NCI-H2029 (cell line): ENCODE measurements at regions not wholly inside any gene's neighbourhood (a gene's known extent, or its start where the extent isn't known, plus 50 kb on each side); places are given as distances from the start of the nearest gene placed in this dataset.

Experiments
- DNase-seq: peaks from one replicate; lab custom pipeline; 2025; lab: John Stamatoyannopoulos, UW

DNA sequence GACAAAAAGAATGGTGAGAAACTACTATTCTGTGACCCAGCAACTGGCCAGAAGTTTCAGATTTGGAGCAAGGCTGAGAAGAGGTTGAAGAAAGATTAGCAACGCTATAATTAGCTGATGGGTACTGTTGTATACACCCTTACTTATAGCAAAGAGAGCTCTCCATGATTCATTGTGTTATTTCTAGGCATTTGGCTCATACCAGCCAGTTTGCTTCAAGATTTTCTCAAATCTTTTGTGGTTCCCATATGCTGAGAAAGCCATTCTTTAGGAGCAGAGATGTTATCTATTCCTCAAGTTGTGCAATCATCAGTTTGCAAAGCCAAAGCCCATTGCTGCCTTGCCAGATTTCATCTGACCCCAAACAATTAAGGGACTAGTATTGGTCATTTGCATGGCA, 179.4 kb downstream of the ETS1 start:
- DNase-seq, result no peak

DNA sequence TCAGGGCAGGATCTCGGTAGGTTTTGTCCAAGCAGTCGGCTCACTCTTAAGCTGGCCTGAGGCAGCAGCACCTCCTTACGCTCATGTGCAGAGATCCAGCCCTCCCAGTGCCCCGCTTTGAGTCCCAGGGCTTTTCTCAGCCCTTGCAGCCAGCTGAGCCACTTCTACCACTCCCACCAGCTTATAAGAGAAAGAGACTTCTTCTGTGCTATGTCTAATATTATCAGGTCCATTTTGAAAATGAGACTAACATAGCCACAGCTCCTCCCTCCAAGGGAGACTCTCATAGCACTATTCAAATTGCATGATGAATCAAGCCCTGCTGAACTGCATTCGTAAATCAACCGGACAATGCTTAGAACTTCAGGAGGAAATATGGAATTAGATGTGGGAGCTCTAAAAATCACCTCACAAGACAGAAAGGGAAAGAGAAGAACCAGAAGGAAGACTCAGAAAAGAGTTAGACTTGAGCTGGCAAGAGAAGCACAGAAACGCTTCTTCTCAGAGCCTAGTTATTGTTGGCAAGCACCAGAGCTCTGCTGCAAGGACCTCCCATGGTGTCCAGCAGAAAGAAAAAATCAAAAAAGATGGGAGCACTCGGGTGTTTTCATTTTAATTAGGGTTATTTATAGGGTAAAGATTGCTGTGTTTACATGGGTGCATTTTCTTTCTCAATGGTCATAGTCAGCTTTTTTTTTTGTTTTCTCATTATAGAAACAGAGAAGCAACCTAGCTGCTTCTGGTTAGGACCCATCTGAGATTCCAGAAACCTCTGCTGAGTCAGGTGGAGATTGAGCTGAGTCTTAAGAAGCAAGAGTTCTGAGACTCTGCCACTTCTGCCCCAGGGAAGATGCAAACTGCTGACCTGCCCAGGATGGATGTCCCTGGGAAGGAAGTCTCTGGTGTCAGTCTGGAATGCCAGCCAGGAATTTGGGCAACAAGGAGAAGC, 181.4 kb downstream of the ETS1 start:
- no peak for DNase-seq

DNA sequence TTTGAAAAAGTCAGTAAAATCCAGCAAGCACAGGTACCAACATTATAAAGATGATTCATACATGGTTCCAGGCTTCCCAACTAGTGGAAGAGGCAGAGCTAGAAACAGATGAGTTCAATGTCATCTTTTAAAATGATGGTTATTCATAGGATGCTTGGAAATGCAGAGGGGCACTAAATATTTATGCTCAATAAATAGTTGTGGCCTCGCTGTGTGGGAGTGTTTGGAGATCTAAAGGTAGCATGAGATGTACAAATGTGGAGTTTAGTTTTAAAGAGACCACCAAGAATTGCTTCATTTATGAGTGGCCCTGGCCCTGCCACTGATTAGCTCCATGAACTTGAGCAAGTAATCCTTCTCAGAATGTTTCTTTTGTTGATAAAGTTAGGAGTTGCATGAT, 182.2 kb downstream of the ETS1 start:
- DNase-seq, result no peak

DNA sequence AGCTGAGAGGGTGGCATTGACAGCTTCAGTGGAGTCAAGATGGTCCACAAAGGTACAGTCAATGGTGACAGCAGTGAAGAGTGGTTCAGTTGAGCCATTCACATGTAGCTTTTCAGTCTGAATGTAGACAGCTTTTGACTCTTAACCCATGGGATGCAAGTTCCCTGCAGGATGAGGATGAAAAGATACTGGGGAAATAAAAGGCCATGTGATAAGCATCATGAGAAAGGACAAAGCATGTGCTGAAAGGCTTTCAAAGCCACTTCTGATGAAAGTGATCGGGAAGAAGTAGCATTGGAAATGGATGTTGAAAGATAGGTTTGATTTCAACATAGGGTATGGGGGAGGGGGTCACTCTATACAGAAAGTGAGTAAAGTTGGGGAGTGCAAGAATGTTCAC, 182.9 kb downstream of the ETS1 start:
- no peak for DNase-seq

DNA sequence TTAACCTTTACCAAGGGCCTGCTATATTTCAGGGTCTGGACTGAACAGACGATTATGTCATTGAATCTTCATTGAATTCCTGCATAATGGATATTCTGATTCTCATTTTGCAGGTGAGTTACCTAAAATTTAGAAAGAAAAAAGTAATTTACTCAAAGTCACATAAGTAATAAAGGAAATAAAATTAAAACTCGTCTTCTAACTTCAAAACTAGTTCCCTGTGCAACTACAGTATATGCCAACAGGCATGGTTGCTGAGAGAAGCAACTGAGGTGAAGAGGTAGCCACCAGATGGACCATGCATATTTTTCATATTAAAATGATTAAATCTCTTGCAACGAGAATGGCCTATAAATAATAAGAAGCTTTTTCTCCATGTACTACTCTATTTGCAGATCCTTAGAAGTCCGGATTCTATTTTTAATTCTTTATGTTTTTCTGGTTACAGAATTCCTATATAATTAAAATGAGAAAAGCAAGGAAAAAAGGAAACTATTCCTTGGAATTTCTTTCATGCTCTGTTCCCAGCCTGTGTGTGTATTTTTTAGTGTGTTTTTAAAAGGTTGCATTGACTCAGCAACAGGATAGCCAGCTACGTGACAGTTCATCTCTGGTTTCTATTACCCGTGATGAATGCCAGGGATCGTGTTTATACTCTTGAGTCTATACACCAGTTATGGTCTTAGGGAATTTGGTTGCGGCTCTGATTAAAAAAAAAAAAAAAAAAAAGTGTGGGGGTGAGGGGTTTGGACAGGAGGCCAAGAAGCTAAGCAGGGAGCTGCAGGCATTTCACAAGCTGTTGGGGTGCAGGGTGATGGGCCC, 186.8 kb downstream of the ETS1 start:
- DNase-seq, result no peak

DNA sequence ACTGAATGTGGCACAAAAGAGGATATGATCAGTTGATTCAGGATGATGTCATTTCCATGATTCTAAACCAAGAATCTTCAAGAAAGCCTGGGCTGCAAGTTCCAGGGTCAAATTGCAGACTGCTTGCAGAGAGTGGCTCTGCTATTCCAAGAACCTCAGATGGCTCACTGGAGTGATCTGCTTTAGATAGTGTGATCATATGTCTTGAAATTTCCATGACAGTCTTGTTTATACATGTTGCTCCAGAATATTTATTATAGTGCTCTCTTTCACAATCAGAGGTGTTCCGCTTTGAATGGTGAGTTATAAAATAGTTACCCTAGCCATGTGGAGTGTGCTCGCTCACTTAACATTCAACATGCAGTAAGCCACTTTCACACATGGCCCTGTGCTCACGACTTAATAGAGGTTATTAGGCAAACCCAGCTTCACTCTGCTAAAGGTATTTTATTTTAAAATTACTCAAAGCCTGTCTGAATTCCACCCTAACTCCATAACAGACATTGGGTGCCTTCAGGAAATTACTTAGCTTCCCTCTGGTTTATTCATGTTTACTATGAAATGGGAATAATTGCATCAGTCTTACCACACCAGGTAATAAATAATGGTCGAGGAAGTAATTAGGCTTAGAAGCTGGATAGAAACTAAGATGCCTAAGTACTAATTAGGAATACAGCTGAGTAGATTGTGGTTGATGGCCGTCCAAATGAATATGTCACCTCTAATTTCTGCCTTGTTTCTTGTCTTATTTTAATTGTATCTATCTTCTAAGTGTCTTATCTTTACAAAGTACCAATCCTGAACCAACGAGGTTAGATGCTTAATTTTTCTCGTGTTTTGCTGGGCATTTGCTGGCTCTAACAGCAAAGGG, 187.9 kb downstream of the ETS1 start:
- no peak for DNase-seq

DNA sequence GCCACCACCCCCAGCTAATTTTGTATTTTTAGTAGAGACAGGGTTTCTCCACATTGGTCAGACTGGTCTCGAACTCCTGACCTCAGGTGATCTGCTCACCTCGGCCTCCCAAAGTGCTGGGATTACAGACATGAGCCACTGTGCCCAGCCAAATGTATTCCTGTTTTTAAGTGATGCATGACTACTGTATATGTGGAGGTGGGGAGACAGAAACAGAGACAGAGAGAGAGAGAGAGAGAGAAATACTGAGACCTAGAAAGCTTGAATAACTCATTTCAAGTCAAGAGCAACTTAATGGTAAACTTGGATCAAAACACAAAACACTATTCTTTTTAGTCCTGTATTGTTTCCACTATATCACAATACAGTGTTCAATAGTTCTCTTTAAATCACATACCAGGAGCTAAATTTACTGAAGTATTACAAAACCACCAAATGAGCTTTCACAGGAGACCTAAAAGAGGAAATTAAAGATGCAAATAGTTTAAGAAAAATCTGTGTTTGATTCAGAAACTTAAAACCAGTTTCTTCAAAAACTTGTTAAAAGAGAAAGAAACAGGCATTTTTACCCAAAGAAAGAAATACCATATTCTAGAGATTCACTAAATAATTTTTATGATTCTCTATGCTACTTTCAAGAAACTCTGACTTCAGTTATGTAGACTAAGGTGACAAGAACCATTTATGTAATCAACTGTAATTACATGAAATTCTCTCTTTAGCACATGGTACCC, 188.7 kb downstream of the ETS1 start:
- DNase-seq, result no peak

DNA sequence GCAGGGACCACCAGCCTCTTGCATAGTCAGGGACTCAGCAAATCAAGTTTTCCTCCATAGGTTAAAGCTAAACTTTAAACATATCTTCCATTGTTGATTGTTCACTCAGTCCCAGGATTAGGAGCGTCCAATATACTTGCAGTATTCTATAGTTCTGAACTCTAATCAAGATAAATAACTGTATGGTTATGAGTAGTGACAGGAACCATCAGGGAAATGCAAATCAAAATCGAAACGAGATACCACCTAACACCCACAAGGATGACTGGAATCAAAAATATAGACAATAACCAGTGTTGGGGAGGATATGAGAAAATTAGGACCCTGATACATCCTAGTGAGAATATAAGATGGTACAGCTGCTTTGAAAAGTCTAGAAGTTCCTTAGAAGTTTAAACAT, 190.0 kb downstream of the ETS1 start:
- DNase-seq, result no peak

DNA sequence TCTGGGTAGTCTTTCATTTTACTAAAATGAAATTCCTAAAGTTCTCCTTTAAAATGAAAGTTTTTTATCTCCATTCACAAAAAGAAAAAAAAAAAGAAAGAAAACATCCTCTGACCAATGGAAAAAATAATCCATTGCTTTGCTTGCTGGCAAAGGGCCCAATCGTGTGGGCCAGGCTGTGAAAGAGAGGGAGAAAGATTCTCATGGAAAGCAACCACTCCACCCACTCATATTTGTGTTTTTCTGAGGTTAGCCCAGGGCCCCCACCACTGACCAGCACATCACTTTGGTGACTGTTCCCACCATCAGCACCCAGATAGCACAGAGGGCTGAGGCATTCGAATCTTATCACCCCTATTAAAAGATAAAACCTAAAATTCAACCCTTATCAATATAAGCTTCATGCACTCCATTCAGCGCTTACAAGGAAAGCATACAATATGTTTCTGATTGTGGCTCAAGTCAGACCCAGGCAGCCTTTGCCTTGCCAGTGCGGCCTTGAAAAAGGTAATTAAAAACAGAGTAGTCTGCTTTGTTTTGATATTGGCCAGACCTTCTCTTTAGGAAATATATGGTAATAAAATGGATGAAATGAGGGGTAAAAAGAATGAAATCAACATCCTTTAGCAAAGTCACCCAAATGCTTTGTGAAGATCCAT, 192.8 kb downstream of the ETS1 start:
- DNase-seq, result no peak

DNA sequence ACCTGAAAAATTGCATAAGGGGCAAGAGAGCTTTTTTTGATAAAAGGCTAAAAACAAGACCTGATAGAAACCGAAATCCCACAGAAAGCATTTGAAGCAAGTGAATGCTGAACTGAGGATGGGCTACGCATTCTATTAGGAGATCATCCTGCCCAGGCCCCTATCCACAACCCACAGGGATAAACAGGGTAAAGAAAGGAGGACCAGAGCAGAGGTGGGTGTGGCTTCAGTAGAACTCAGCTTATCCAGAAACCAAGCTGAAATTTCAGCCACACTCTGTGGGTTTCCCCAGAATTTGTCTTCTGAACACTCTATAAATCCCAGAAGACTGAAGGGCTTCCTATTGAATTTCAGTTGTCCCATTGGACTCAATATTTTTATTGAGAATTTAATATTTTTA, 195.1 kb downstream of the ETS1 start:
- no peak for DNase-seq

DNA sequence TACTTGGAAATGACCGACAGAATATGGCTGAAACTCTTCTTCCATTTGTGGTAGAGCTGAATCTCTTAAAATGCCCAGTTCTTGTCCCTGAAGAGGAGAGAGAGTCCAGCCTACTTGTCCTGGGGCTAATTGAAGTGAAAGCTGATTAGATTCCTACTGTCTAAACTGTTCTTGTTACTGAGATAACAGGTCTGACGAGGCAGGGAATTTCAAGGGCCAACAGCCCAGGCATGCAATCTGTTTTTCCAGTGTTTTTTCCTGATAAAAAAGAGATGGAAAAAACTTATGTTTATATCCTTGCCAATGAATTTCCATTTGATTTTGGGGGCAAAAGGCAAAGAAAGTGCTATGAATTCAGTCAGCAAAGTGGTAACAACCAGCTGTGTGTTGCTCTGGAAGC, 195.5 kb downstream of the ETS1 start:
- no peak for DNase-seq

DNA sequence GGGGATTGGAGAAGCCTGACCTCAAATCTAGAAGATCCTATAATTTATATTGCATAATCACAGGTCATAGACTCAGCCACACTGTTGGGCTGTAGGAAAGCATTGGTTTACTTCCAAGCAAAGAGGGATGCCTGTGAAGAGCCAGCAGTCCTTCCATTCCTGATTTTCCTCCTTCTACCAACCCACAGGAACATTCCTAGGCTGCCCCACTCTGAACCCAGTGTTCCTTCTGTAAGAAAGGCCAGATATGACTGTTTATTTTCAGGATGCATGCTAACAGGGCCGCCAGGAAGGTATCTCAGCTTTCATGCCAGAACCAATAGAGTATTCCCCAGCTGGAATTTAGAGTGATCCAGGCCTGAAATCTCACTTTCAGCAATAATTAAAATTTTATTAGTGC, 197.1 kb downstream of the ETS1 start:
- DNase-seq, result no peak

DNA sequence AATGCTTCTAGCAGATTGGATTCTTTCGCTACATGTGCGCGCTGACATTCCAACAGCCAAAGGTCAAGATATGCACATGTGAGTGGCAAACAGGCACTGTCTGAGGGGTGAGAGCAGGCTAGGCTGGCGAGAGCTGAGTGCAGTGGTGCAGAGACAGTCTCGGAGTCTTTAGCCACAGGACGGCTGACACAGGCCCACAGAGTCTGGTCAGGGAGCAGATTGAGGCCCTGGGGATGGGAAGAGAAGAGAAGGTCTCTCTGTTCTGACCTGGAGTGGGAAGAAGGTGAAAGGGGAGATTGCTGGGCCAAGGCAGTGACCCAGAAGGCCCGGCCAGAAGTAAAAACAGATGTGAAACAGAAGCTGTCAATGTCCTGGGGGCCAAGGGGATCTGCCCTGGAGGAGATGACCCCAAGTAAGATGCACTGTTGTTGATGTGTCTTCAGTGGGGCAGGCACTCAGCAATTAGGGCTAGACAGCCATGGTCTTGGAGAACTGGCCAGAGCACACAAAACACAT, 197.8 kb downstream of the ETS1 start:
- no peak for DNase-seq

DNA sequence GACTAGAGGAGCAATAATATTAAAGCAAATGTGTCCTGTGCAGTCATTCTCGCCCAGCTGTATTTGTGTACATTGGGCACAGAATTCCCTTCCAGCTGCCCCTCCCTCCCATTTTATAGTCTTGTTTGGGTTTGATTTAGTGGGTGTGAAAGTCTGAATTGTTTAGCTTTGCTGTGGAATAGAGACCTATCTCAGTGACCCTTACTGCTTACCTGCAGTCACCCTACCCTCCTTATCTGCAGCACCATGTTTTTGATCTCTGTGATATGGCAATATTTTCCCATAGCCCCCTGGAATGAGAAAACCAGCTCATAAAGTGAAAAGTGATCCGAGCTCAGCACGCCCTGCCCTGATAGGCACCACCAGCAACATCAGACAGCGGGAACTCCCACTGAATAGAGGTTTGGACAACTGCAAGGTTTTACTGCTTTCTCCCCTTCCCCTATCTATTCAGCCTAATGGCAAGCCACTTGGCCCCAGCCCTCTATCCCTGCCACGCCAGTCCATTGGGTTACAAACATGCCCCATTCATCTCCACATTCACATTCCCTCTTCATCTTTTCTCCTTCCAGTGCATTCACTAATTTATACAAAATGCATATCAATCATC, 199.0 kb downstream of the ETS1 start:
- DNase-seq, result no peak

DNA sequence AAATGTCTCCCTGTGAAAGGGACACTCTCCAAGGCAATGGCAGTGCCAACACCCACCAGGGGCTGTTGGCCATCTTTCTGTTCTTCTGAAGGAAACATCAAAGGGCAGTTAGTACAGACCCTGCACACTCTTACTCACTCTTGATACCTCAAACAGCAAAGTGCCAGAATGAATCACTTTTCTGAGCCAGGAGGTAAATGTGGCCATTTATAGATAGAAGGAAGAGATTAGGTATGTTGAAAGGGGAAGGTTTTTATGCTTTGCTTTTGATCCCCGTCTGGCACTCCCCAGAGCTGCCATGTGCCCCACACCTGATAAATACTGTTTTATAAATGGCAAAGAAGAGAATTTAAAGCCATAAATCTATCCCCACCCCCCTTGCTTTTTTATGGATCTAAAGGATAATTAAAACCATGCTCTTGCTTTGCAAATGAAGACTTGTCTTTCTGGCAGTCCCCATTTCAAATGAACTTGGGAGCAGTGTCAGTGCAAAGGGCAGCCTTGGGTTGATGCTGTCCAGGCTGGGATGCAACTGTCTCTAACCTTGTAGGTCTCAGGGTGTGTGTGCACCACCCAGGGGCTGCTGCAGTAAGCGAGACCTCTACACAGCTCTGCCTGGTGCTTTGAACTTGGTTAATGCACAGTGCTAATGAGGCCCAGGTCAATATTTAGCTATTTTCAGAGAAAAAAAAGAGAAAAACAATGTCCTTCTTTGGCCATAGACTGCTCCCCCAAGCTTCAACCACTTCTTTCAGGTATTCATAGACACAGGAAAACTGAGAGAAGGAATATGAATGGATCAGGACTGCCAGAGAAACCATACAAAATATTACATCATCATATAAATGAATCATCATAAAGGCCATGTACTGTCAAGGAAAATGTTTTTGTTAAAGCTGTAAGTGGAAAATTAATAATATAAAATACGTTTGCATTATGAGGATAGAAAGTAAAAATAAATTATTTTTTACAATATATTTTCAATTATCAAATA, 207.5 kb downstream of the ETS1 start:
- no peak for DNase-seq

DNA sequence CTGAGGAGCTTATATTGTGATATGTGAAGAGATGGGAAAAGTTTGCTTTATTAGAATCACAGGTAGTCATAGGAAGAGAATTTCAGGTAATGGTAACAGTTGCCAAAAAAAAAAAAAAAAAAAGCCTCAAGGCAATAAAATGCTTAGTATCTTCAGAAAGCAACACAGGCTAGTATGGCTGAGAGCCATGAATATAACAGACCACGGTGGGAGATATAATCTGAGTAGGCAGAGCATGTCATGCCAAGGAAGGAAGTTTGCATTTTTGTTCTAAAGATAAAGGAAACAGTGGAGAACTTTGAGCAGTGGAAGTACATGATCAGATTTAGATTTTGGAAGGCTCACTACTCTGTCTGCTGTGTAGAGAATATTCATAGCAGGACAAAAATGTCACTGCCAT, 211.4 kb downstream of the ETS1 start:
- DNase-seq, result no peak

DNA sequence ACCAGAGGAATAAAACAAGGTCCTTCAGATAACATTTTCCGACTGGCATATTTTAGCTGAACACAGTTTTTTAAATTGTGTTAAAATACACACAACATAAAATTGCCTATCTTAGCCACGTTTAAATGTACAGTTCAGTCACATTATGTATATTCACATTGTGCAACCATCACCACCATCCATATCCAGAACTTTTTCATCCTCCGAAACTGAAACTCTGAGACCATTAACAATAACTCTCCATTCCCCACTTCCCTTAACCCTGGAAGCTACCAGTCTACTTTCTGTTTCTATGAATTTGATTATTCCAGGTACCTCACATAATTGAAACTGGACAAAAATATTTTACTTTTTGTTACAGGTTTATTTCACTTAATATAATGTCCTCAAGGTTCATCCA, 213.3 kb downstream of the ETS1 start:
- no peak for DNase-seq

DNA sequence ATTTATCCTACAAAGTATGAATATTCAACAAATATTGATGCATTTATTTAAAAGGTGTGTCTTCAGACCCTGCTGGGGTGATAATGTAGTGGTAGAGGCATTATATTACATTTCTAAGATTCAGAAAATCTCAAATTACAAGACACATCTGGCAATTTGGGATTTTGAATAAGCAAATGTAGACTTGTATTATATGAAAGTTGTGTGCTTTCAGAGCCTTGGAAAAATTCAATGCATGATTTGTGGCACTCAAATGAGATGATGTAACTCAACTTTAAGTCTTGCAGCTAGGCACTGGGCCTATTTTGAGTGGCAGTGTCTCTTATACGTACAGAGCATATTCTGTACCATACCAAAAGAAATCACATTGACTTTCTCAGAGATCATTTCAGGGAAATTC, 214.4 kb downstream of the ETS1 start:
- DNase-seq, result no peak

DNA sequence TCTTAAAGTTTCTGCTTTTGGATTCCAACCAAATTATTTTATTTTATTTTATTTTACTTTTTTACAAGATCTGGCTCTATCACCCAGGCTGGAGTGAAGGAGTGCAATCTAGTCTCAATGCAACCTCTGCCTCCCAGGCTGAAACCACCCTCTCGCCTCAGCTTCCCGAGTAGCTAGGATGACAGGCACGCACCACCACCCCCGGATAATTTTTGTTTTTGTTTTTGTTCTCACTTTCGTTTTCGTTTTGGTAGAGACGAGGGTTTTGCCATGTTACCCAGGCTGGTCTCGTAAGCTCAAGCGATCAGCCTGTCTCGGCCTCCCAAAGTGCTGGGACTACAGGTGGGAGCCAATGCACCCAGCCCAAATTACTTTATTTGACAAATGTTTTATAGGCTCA, 219.8 kb downstream of the ETS1 start:
- DNase-seq, result peak; percentile 50
